HG03460 (cell line): ENCODE measurements at regions not wholly inside any gene's neighbourhood (a gene's known extent, or its start where the extent isn't known, plus 50 kb on each side); places are given as distances from the start of the nearest gene placed in this dataset.
"Not testable (repeated sequence)": the region's sequence is repeated elsewhere in the genome, so short reads cannot be mapped to it uniquely, and the experiment has no call there.

Source experiments
- ATAC-seq: cut with Tn5 transposase; IDR thresholded peaks from one replicate; pipeline ENCODE4 v1.9.1; 2021; ENCODE audit not compliant: unreplicated experiment

DNA sequence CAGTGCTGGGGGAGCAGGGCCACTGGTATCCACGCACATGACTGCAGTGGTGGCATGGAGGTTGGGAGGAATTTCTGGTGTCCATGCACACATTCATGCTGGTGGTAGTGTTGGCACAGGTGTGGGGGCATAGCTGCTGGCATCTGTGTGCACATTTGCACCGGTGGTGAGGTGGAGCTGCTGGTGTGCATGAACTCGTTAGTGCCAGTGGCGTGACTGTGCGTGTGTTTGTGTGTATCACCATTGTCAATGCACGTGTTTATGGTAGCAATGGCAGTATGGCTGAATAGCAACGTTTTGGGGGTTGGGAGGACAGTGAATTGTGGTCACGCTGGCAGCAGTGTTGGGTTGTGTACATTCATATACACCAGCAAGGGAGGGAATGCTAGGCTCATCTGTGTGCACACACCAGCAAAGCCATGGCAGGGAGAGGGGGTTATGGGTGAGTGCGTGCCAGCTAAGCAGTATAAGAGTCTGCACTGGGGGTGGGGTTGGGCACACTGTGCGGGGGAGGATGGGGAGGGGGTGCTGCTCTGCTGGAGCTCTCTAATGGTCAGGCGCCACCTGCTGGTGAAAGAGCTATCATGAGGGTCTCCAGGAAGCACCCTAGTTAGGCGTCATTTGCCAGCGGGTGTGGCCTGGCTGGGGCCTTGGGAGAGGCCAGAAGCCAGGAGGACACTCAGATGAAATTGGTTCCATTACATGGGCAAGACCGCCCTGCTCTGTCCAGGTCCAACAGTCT, 626.1 kb upstream of the ID4 start:
- ATAC-seq = no peak

DNA sequence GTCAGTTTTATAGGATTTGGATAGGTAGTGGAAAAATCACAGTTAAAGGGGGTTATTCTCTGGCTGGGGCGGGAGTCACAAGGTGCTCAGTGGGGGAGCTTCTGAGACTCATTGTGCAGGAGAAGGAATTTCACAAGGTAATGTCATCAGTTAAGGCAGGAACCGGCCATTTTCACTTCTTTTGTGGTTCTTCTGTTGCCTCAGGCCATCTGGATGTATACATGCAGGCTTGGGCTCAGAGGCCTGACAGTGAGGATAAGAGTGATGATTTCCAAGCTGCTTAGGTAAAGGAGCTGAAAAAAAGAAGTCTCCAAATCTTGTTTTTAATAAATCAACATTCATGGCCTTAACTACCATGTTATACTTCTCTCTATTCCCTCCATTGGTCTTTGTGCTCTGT, 622.9 kb upstream of the ID4 start:
- ATAC-seq = no peak

DNA sequence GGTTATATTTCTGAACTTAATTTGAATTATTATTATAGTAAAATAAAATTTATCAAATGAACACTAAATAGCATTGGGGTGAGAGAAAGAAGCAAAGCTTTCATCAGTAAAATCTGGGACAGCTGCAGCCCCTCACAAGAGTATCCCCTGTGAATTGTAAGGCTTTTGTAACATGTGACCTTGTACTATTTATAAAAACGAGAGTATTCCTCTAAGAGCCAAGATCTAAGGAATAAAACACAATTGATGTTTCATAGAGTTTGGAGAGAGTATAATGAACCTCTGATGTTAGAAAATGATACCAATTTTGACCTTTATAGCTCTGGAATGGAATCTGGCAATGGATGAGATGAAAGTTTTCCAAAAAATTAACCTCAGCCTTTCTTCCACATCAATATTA, 617.2 kb upstream of the ID4 start:
- ATAC-seq = no peak

DNA sequence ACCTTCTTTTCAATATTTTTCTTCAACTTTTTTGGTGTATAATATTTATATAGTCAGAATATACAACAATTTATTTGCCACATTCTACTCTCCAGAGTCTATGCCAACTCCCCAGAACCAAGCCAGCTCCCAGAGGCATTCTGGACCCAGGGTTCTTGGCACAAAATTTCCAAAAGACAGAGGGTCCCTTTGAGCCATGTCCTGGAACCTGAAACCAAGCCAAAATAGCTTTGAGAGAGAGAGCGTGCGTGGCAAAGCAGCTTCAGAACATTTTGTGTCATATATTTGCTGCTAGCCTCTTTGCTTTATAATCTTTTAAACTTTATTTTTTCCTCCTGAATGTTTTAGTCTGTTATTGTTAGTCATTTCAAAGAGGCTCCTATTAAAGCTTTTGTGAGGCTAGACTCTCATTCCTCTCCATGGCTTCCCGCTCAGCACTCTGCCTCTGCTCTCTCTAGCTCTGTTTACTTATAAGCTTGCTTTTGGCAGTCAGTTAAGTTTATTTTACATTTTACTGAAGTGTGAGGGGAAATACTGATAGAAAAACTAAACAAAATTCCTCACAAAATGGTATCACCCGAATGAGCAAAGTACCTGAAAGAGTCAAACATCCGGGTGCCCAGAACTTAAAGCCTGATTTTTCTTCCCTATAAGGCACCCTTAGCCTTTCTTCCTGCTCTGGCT, 605.1 kb upstream of the ID4 start:
- no peak for ATAC-seq

DNA sequence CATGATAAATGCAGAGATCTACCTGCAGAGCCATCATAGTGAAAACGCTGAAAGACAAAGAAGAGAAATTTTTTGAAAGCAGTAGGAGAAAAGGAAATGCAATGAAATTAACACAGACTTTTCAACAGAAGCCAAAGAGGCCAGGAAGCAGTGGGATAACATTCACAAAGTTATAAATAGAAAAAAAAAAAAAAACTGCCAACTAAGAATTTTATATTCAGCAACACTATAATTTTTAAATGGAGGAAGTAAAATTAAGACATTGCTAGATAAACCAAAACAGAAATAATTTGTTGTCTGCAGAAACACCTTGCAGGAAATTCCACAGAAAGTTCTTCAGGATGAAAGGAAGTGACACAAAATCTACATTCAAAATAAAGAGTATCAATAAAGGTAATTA, 591.5 kb upstream of the ID4 start:
- ATAC-seq = no peak

DNA sequence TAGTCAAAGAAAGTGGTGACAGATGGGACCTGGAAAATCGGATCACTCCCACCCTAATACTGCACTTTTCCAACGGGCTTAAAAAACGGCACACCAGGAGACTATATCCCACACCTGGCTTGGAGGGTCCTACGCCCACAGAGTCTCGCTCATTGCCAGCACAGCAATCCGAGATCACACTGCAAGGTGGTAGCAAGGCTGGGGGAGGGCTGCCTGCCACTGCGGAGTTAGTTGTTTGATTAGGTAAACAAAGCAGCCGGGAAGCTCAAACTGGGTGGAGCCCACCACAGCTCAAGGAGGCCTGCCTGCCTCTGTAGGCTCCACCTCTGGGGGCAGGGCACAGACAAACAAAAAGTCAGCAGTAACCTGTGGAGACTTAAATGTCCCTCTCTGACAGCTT, 590.0 kb upstream of the ID4 start:
- not testable (repeated sequence) for ATAC-seq

DNA sequence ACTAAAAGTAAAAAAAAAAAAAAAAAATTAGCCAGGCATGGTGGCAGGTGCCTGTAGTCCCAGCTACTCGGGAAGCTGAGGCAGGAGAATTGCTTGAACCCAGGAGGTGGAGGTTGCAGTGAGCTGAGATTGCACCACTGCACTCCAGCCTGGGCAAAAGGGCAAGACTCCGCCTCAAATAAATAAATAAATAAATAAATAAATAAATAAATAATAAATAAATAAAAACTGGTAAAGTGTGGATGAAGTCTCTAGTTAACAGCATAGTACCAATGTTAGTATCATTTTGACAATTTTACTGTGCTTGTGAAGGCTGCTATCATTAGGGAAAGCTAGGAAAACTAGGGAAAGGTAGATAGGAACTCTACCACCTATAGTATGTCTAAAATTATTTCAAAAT, 581.0 kb upstream of the ID4 start:
- ATAC-seq = not testable (repeated sequence)

DNA sequence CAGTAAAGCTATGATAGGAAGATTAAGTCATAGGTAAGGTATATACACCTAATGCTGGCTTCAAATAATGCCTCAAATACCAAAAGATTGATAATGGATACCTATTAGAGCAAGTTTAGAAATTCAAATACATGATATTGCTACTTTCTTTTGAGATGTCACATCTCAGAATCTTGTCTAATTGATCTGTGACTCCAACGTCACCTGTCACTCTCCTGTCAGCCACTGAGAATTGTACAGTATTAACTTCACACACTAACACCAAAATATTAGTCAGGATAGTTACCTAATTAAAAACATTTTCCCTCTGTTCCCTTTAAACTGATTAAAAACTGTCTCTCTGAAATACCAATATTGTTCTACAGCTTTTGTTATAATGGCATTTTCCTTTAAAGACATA, 575.5 kb upstream of the ID4 start:
- ATAC-seq = no peak

DNA sequence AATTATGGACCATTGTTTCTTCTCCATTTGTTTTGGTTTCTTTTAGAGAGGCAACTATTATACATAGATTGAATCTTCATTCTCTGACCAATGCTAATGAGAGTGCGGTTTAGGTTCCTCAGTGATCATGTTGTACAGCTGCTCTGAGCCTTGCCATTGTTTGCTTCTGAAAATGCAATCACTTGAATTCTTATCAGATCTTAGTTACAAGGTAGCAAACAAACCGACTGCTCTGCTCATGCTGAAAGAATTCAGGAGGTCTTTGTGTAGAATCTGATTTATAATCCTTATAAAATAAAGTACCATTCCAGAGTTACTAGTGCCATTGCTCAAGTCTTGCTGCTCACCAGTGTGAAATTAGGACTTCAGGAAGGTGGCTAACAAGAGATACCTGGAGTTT, 569.1 kb upstream of the ID4 start:
- no peak for ATAC-seq

DNA sequence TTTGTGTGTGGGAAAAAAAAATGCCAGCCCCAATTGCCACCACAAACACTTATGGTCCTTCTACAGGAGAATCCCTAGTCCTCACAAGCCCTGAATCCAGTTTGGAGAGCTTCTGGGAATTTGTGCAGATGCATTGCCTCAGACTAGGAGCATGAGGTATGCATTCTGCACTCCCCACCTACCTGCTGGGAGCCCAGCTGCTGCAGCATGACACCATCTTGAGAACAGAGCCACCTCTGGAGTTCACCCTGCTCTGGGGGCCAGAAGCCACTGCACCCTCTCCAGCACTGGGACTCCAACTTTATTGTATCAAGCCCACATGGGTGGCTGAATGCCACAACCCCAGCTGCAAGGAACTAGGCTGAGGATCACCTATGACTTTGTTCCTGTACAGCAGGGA, 568.5 kb upstream of the ID4 start:
- no peak for ATAC-seq

DNA sequence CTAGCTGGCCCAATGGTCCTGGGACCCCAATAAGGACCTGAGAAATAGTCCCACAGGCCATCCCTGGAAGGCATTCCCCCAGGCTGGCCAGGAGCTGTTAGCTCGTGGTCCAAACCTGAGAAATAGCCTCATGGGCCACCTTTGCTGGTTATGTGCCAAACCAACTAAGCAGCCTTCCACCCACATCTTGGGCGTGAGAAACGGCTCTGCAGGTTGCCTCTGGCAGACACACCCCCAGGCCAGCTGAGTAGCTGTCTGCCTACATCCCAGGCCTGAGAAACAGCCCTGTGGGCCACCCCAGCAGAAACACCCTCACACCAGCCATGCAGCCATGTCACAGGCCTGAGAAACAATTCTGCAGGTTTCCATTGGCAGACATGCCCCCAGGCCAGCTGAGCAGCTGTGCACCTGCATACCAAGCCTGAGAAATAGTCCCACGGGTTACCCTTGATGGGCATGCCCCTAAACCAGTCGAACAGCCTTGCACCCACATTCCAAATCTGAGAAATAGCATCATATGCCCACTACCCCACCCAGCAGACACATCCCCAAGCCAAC, 567.8 kb upstream of the ID4 start:
- ATAC-seq = no peak

DNA sequence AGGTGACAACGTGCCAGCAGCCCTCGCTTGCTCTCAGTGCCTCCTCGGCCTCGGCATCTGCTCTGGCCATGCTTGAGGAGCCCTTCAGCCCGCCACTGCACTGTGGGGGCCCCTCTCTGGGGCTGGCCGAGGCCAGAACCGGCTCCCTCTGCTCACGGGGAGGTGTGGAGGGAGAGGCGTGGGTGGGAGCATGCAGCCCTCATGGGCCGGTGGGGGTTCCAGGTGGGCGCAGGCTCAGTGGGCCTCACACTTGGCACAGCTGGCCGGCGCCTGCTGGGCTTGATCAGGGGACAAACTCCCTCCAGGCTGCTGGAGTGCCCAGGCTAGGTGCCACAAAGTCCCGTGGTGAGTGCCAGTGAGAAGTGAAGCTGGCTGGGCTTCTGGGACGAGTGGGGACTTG, 566.6 kb upstream of the ID4 start:
- no peak for ATAC-seq

DNA sequence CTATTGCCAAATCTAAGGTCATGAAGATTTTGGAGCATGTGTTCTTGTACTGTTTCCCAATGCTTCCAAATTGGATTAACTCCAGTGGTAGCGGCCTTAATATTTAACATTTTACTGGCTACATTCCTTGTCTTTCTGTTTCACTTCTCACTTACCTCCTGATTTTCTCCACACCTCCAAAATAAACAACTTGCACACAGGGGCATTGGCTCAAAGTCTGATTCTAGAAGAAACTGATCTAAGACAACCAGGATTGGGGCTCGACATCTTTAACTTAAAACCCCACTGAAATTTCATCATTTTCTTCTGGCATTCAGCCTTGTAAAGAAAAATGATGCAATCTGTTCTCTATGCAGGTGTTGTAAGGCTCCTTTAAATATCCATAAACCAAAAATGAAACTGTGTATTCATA, 557.9 kb upstream of the ID4 start:
- ATAC-seq = no peak

DNA sequence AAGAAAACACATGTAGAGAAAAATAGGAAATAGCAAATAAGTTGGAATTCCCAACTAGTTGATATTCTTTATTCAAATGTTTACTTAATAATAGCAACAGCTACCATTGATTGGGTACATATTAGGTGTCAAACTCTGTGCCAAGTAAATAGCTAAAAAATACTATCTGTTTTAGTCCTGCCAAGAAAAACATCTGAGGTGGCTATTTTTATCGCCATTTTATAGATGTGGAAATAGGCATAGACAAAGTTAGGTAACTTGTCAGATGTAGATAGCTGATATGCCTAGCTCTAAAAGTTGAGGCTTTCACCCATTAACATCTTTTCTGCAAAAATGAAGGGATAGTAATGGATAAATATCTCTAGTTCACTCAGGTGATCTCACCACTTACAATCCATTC, 549.2 kb upstream of the ID4 start:
- ATAC-seq = no peak

DNA sequence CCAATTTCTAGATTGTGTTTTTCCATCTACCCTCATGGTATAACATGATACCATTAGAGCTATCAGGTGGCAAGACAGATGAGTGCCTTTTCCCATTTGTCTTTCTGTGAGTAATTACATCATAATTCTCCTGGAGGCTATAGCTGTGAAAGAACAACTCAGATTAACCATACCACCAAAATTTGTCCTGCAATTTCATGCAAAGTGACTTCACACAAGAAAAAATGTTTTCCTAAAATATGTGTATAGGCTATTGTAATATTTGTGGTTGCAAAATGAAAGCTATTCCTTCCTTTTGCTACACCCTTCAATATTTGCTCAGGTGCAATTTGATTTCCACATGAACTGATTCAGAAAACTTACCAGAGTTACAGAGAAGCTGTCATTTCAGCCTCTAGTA, 547.7 kb upstream of the ID4 start:
- ATAC-seq = no peak

DNA sequence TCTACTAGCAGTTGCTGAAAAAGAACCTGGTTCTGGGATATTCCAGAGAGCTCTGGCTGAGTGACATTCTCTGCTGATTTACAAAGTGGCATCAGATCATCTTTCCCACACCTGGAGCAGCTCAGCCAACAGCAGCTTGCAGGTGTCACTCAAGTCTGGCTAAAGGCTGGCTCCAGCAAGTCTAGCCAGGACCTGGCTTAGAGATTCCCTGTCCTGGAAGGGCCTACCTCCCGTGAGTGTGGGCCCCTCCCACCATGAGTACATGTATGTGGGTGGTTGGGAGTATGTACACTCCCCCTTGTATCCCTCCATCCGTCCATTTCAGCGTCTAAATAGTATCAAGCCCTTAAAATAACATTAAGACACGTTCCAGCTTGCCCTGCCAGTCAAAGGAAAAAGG, 539.3 kb upstream of the ID4 start:
- ATAC-seq = no peak

DNA sequence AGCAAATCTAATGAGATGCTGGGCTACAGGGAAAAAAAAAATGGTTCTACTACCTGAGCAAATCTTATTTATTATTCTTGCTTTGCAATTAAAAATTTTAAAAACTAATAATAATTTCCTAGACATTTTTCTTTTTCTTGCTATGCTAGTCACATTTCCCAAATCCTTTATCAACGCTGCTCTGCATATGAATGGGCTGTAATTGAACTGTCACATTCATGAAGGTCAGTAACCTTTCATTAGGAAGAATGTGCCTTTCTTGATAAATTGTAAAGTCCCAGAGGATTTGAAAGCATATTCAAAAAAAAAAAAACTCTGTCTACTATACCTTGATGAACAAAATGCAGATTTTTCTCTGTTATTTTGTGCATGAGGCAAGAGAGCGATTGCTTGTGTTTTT, 538.7 kb upstream of the ID4 start:
- ATAC-seq = no peak

DNA sequence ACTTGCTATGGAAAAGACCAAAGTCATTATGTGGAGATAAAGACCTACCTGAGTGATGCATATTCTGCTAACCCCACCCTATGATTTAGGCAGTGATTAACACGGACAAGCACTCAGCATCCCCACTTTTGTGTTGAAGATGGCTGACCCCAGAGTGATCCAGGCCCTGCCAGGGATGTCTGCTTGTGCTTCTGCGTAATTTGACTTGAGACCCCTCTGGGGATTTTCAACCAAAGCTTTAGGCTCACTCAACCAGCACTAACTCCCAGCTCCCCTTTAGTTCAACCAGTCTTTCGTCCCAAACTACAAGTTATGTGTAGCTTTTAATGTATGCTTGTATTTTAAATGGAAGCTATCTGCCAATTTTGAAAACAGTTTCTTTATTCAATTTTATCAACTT, 538.0 kb upstream of the ID4 start:
- ATAC-seq = no peak

DNA sequence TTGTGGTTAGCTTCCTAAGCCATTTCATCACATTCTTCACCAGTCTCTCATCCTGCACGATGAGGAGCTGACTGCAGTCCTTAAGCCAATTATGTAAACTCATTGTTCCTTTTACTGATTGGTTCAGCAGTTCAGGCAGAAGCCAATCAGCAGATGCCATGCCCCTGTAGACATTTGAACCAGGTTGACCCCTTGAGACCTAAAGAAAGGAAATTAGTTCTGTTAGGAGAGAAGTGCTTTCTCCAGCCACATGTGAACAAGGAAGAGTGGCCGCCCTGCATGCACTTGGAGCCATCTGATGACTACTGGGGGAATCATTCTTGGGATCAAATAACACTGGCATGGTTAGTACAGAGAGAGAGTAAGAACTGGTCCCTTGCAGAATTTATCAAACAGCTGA, 535.2 kb upstream of the ID4 start:
- no peak for ATAC-seq

DNA sequence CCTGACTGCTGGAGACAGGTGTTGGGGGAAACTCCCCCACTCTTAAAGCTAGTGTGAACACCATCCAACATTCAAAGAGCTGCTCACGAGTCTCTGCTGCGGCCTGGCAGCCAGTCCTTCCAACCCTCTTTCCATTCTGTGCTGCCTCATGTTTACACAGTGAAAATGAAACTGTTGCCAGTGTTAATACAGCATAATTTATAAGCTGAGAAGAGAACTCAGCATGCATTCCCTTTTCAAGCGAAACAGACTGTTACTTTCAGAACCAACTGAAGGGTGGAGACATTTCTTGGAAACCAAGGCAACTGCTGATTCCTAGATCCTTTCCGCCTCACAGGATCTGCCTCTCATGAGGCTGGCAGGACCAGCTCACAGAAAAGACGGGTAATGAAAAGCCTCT, 533.8 kb upstream of the ID4 start:
- no peak for ATAC-seq

DNA sequence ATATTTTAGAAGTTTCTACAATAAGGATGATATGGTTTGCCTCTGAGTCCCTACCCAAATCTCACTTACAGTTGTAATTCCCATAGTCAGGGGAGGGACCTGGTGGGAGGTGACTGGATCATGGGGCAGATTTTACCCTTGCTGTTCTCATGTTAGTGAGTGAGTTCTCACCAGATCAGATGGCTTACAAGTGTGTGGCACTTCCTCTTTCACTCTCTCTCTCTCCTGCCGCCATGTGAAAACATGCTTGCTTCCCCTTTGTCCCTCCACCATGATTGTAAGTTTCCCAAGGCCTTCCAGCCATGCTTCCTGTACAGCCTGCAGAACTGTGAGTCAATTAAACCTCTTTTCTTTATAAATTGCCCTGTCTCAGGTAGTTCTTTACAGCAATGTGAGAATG, 527.5 kb upstream of the ID4 start:
- no peak for ATAC-seq

DNA sequence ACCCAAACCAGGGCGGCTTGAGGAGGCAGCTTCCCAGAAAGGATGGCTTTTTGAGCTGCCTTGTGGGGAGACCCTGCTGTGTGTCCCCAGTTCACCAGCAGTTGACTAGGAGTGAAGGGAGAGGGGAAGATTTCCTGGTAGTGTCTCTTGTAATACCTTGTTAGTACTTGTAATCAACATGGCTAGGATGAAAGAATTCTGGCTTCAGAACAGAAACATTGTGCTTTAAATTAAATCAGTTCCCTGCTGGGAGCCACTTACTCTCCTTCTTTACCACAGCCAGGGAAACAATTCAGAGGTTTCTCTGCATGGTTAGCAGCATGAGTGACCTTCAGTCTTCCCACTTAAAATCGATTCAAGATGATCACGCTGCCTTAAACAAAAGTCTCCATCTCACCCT, 525.4 kb upstream of the ID4 start:
- no peak for ATAC-seq
